MM.1S (cell line): ENCODE measurements at regions not wholly inside any gene's neighbourhood (a gene's known extent, or its start where the extent isn't known, plus 50 kb on each side); places are given as distances from the start of the nearest gene placed in this dataset.

ENCODE experiments used
- DNase-seq: peaks from one replicate; pipeline ENCODE4 v3.0.0-alpha.2; 2015
- H2AFZ ChIP-seq: fragments of 300-600 bp; sonication (generic); 2 replicates; pipeline ENCODE4 v1.6.0; 2016; ENCODE audit warnings: antibody characterized with exemption, low read length
- H3F3A ChIP-seq: fragments of 300-600 bp; sonication (generic); 2 replicates; pipeline ENCODE4 v1.6.1; 2016; ENCODE audit warnings: mild to moderate bottlenecking, antibody characterized with exemption, low read length, moderate library complexity, mixed read lengths; ENCODE audit not compliant: insufficient read depth
- H3K27ac ChIP-seq: fragments of 300-600 bp; sonication (generic); 2 replicates; pipeline ENCODE4 v1.5.1; 2016; ENCODE audit warnings: mild to moderate bottlenecking, low read length
- H3K27me3 ChIP-seq: fragments of 300-600 bp; sonication (generic); replicated peaks from 2 replicates; pipeline ENCODE4 v1.6.0; 2016; ENCODE audit warnings: low read length; ENCODE audit not compliant: insufficient read depth
- H3K36me3 ChIP-seq: fragments of 300-600 bp; sonication (generic); replicated peaks from 2 replicates; pipeline ENCODE4 v1.6.1; 2016; ENCODE audit warnings: mild to moderate bottlenecking, low read length, mixed read lengths; ENCODE audit not compliant: insufficient read depth
- H3K4me1 ChIP-seq: fragments of 300-600 bp; sonication (generic); 2 replicates; pipeline ENCODE4 v1.6.1; 2016; ENCODE audit warnings: low read length, mixed read lengths
- H3K4me2 ChIP-seq: fragments of 300-600 bp; sonication (generic); 2 replicates; pipeline ENCODE4 v1.6.0; 2016; ENCODE audit warnings: low read depth, low read length
- H3K4me3 ChIP-seq: fragments of 300-600 bp; sonication (generic); 2 replicates; pipeline ENCODE4 v1.5.1; 2016; ENCODE audit warnings: low read length, mixed read lengths
- H3K79me2 ChIP-seq: fragments of 300-600 bp; sonication (generic); 2 replicates; pipeline ENCODE4 v1.6.1; 2016; ENCODE audit warnings: mixed run types, low read length, mixed read lengths
- H3K9ac ChIP-seq: fragments of 300-600 bp; sonication (generic); 2 replicates; pipeline ENCODE4 v1.6.1; 2016; ENCODE audit warnings: low read length, mixed read lengths
- H3K9me2 ChIP-seq: fragments of 300-600 bp; sonication (generic); replicated peaks from 2 replicates; pipeline ENCODE4 v1.6.1; 2016; ENCODE audit warnings: mild to moderate bottlenecking, low read length, mixed read lengths; ENCODE audit not compliant: insufficient read depth
- H3K9me3 ChIP-seq: fragments of 300-600 bp; sonication (generic); replicated peaks from 2 replicates; pipeline ENCODE4 v1.6.1; 2016; ENCODE audit warnings: mild to moderate bottlenecking, low read length, mixed read lengths; ENCODE audit not compliant: insufficient read depth
- H4K20me1 ChIP-seq: fragments of 300-600 bp; sonication (generic); 2 replicates; pipeline ENCODE4 v1.6.1; 2016; ENCODE audit warnings: mild to moderate bottlenecking, low read length, moderate library complexity, mixed read lengths; ENCODE audit not compliant: insufficient read depth
- CTCF ChIP-seq: fragments of 300-600 bp; sonication (generic); IDR thresholded peaks from 2 replicates; pipeline ENCODE4 v1.5.1; 2016; ENCODE audit warnings: antibody characterized with exemption, low read length, mixed read lengths
- EZH2 ChIP-seq: fragments of 300-600 bp; sonication (generic); optimal IDR thresholded peaks from 2 replicates; pipeline ENCODE3; 2017; ENCODE audit warnings: low read depth, mild to moderate bottlenecking, antibody characterized with exemption, low read length, mixed read lengths
- EZH2phosphoT487 ChIP-seq: fragments of 300-600 bp; sonication (generic); IDR thresholded peaks from 2 replicates; pipeline ENCODE4 v1.6.1; 2018; ENCODE audit warnings: antibody characterized with exemption, low read length

- no peaks in the 10 kb centered on the region for H3K4me1 ChIP-seq
- no peak overlapping the region for H2AFZ ChIP-seq
- no peak for TF ChIP-seq EZH2phosphoT487
- TF ChIP-seq CTCF, result no peak
- no peak for TF ChIP-seq EZH2
- H3K4me3 ChIP-seq, result no peak overlapping the region
- no peaks in the 10 kb centered on the region for H3K79me2 ChIP-seq
- H3F3A ChIP-seq, result no peaks in the 10 kb centered on the region
- no peak overlapping the region for H3K27ac ChIP-seq
- no peaks in the 10 kb centered on the region for H3K9me3 ChIP-seq
- H3K9ac ChIP-seq, result no peak overlapping the region
- no peaks in the 10 kb centered on the region for H3K27me3 ChIP-seq
- no peaks in the 10 kb centered on the region for H3K9me2 ChIP-seq
- H3K4me2 ChIP-seq, result no peak overlapping the region
- no peaks in the 10 kb centered on the region for H4K20me1 ChIP-seq
- no peaks in the 10 kb centered on the region for H3K36me3 ChIP-seq
- no peak for DNase-seq
Observed at GRCh38 chr1:227434808-227435444, 116.6 kb upstream of the CDC42BPA start.

- Histone ChIP-seq H3K9ac (no peak overlapping the region), H3F3A (no peaks in the 10 kb centered on the region), H3K4me3 (no peak overlapping the region), H3K4me1 (no peaks in the 10 kb centered on the region), H3K9me2 (no peaks in the 10 kb centered on the region), H3K4me2 (no peak overlapping the region), H4K20me1 (no peaks in the 10 kb centered on the region), H2AFZ (no peak overlapping the region), H3K27ac (no peak overlapping the region), H3K27me3 (no peaks in the 10 kb centered on the region), H3K79me2 (no peaks in the 10 kb centered on the region), H3K9me3 (no peaks in the 10 kb centered on the region), H3K36me3 (no peaks in the 10 kb centered on the region)
- TF ChIP-seq CTCF (no peak), EZH2 (no peak), EZH2phosphoT487 (no peak)
- DNase-seq, result no peak
Observed at GRCh38 chr1:227433663-227434341, 115.5 kb upstream of the CDC42BPA start.

- TF ChIP-seq EZH2phosphoT487 (no peak), CTCF (no peak), EZH2 (no peak)
- H3K4me3 ChIP-seq, result no peak overlapping the region
Observed at GRCh38 chr1:227432981-227433380, 114.7 kb upstream of the CDC42BPA start.

More at GRCh38 chr1:227432981-227433380, 114.7 kb upstream of the CDC42BPA start:
- Histone ChIP-seq H3K9me3 (no peaks in the 10 kb centered on the region), H3K9me2 (no peaks in the 10 kb centered on the region), H4K20me1 (no peaks in the 10 kb centered on the region), H3K36me3 (no peaks in the 10 kb centered on the region), H3K27ac (no peak overlapping the region), H3K27me3 (no peaks in the 10 kb centered on the region), H3K79me2 (no peaks in the 10 kb centered on the region), H3K4me1 (no peaks in the 10 kb centered on the region), H3K9ac (no peak overlapping the region), H3F3A (no peaks in the 10 kb centered on the region), H2AFZ (no peak overlapping the region), H3K4me2 (no peak overlapping the region)
- DNase-seq, result no peak
